Caco-2 (cell line): ENCODE measurements at regions not wholly inside any gene's neighbourhood (a gene's known extent, or its start where the extent isn't known, plus 50 kb on each side); places are given as distances from the start of the nearest gene placed in this dataset.

Source experiments
- BruUV-seq: library from RNA; stranded (reverse); fragments of 400-500 nt; replicated peaks from 2 replicates; lab custom pipeline; 2021; lab: Mats Ljungman, UMichigan
- CTCF ChIA-PET: fragments of 300-600 bp; sonication (Branson Sonifier 250); formaldehyde crosslinking; loops from one replicate; lab custom pipeline; 2022; ENCODE audit warnings: antibody characterized with exemption; lab: Charles Lee
- POLR2A ChIA-PET: fragments of 300-600 bp; sonication (Branson Sonifier 250); formaldehyde crosslinking; loops from one replicate; lab custom pipeline; 2022; ENCODE audit warnings: antibody characterized with exemption; lab: Charles Lee
- DNase-seq, 2 experiments: peaks; one replicate each; pipeline versions ENCODE4 v3.0.0 to v3.0.0-alpha.2; 2020 to 2022
- H3K27me3 ChIP-seq: replicated peaks from 2 replicates; pipeline ENCODE4 v1.6.0; 2011; ENCODE audit warnings: low read length; ENCODE audit not compliant: control insufficient read depth, insufficient read depth
- H3K36me3 ChIP-seq: 2 replicates; pipeline ENCODE4 v1.5.1; 2011; ENCODE audit warnings: low read length; ENCODE audit not compliant: control insufficient read depth, insufficient read depth
- H3K4me1 ChIP-seq: fragments of 250-450 bp; sonication (Bioruptor Pico); 2 replicates; pipeline ENCODE4 v1.5.1; 2020; ENCODE audit warnings: mild to moderate bottlenecking
- H3K4me3 ChIP-seq: 2 replicates; pipeline ENCODE4 v1.5.1; 2011; ENCODE audit warnings: low read depth, mild to moderate bottlenecking, control low read depth, low read length
- H3K9me3 ChIP-seq: fragments of 250-450 bp; sonication (Bioruptor Pico); 2 replicates; pipeline ENCODE4 v1.5.1; 2020; ENCODE audit warnings: mild to moderate bottlenecking, moderate library complexity
- H3K27ac Mint-ChIP-seq: one replicate; pipeline ENCODE4 v1.8.0; 2022; ENCODE audit warnings: mixed read lengths; ENCODE audit not compliant: unreplicated experiment
- H3K27me3 Mint-ChIP-seq: one replicate; pipeline ENCODE4 v1.8.0; 2022; ENCODE audit warnings: mixed read lengths; ENCODE audit not compliant: insufficient read depth, unreplicated experiment
- H3K36me3 Mint-ChIP-seq: one replicate; pipeline ENCODE4 v1.8.0; 2022; ENCODE audit warnings: mild to moderate bottlenecking, mixed read lengths; ENCODE audit not compliant: insufficient read depth, unreplicated experiment
- H3K4me1 Mint-ChIP-seq: one replicate; pipeline ENCODE4 v1.8.0; 2022; ENCODE audit warnings: low read depth, mixed read lengths; ENCODE audit not compliant: unreplicated experiment
- H3K4me3 Mint-ChIP-seq: one replicate; pipeline ENCODE4 v1.8.0; 2022; ENCODE audit warnings: mild to moderate bottlenecking, moderate library complexity, mixed read lengths; ENCODE audit not compliant: unreplicated experiment
- H3K9me3 Mint-ChIP-seq: one replicate; pipeline ENCODE4 v1.8.0; 2022; ENCODE audit warnings: mixed read lengths; ENCODE audit not compliant: unreplicated experiment
- CTCF ChIP-seq, 2 experiments: fragments of 200-600 bp in 1 of 2; IDR thresholded peaks; 1 replicate in 1 of 2; 2 replicates in 1 of 2; pipeline versions ENCODE4 v1.5.1 to v1.8.0; 2011 to 2022; ENCODE audit warnings: antibody characterized with exemption in 1 of 2, control low read depth in 1 of 2, inconsistent platforms in 1 of 2, low read depth in 1 of 2, low read length in 1 of 2, mild to moderate bottlenecking in 1 of 2, moderate library complexity in 1 of 2; ENCODE audit not compliant: insufficient read depth in 1 of 2, severe bottlenecking in 1 of 2, unreplicated experiment in 1 of 2
- intact Hi-C: fragments of 100-400 bp; cut with micrococcal nuclease; formaldehyde crosslinking; loops from one replicate; pipeline ENCODE4 v1.10.0; 2022; ENCODE audit not compliant: unreplicated experiment

GRCh38 chr13:71030784-71031183 lies 836.2 kb downstream of the DACH1 start:
- ChIA-PET CTCF (no interaction called here), POLR2A (interaction anchor here (0.6 to 0.9 kb wide), 3 partner anchors 15 to 562 kb away, joined by 3 to 7 read pairs (median 4); no protein-coding TSS in a partner anchor)
- Histone ChIP-seq H3K9me3 (peaks cover 62% of the 10 kb centered on the region), H3K4me3 (no peak overlapping the region), H3K4me1 (peaks cover 28% of the 10 kb centered on the region), H3K36me3 (peaks cover 2% of the 10 kb centered on the region; the same call in 1 of the 2 replicates), H3K27me3 (no peaks in the 10 kb centered on the region)
- H3K9me3 Mint-ChIP-seq = peaks cover 66% of the 10 kb centered on the region
- peak overlapping the region; percentile 87 for H3K27ac Mint-ChIP-seq
- no peak for TF ChIP-seq CTCF (IDR thresholded peaks at IDR 0.05; ENCODE audit: insufficient read depth in 1 of 2, low read depth in 1 of 2, low read length in 1 of 2, severe bottlenecking in 1 of 2, unreplicated experiment in 1 of 2)
- no peaks in the 10 kb centered on the region for H3K27me3 Mint-ChIP-seq
- no TSS peak for BruUV-seq
- DNase-seq = peak; percentile 72 to 84
- intact Hi-C loops = loop anchor here (1.0 to 2.0 kb wide), 2 partner anchors 15 to 16 kb away; no protein-coding TSS in a partner anchor
- H3K36me3 Mint-ChIP-seq = peaks cover 38% of the 10 kb centered on the region
- peak overlapping the region; percentile 60 for H3K4me3 Mint-ChIP-seq
- peaks cover 19% of the 10 kb centered on the region for H3K4me1 Mint-ChIP-seq

DNA sequence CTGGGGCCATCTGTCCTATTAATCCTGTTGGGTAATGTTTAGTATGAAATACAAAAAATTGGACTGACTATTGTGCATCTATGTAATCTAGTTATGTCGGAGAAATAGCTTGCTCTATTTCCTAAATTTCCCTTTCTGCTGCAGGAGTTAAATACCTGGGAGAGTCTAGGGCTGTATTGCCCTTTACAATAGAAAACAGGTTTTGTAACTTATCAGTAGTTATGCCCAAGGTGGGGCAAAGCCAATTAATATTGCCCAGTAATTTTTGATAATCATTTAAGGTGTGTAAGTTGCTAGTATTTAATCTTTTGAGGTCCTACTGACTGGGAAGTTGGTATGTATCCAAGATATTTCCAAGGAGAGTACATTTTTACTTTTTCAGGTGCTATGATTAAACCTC lies 838.1 kb downstream of the DACH1 start:
- H3K27me3 ChIP-seq = no peaks in the 10 kb centered on the region
- TF ChIP-seq CTCF (IDR thresholded peaks at IDR 0.05; ENCODE audit: insufficient read depth in 1 of 2, low read depth in 1 of 2, low read length in 1 of 2, severe bottlenecking in 1 of 2, unreplicated experiment in 1 of 2) = no peak
- peaks cover 19% of the 10 kb centered on the region for H3K4me1 Mint-ChIP-seq
- ChIA-PET POLR2A (no interaction called here), CTCF (no interaction called here)
- peaks cover 28% of the 10 kb centered on the region for H3K4me1 ChIP-seq
- no peaks in the 10 kb centered on the region for H3K27me3 Mint-ChIP-seq
- H3K27ac Mint-ChIP-seq = no peak overlapping the region
- peaks cover 73% of the 10 kb centered on the region for H3K9me3 Mint-ChIP-seq
- no TSS peak for BruUV-seq
- peaks cover 2% of the 10 kb centered on the region; the same call in 1 of the 2 replicates for H3K36me3 ChIP-seq
- H3K9me3 ChIP-seq = peaks cover 68% of the 10 kb centered on the region
- no peak overlapping the region for H3K4me3 ChIP-seq
- intact Hi-C loops = no loop called here
- no peak overlapping the region for H3K4me3 Mint-ChIP-seq
- H3K36me3 Mint-ChIP-seq = peaks cover 38% of the 10 kb centered on the region
- peak in 1 of 2 experiments; percentile 42 for DNase-seq

- H3K36me3 ChIP-seq = no peaks in the 10 kb centered on the region
- 0 out of 2 replicates have a peak, but pooled peaks cover 5% of the 10 kb centered on the region for H3K4me1 ChIP-seq
- BruUV-seq = no TSS peak
- ChIA-PET POLR2A (no interaction called here), CTCF (no interaction called here)
- Mint-ChIP-seq H3K27me3 (no peaks in the 10 kb centered on the region), H3K36me3 (peaks cover 2% of the 10 kb centered on the region), H3K4me1 (no peaks in the 10 kb centered on the region), H3K4me3 (no peak overlapping the region), H3K9me3 (peaks cover 62% of the 10 kb centered on the region), H3K27ac (peak overlapping the region; percentile 8)
- no peak overlapping the region for H3K4me3 ChIP-seq
- H3K9me3 ChIP-seq = peaks cover 42% of the 10 kb centered on the region
- DNase-seq = no peak
- TF ChIP-seq CTCF (IDR thresholded peaks at IDR 0.05; ENCODE audit: insufficient read depth in 1 of 2, low read depth in 1 of 2, low read length in 1 of 2, severe bottlenecking in 1 of 2, unreplicated experiment in 1 of 2) = no peak
- H3K27me3 ChIP-seq = no peaks in the 10 kb centered on the region
- intact Hi-C loops = no loop called here
Measured at GRCh38 chr13:71021825-71022422, 845.1 kb downstream of the DACH1 start.
